K562 (cell line): ENCODE measurements at regions not wholly inside any gene's neighbourhood (a gene's known extent, or its start where the extent isn't known, plus 50 kb on each side); places are given as distances from the start of the nearest gene placed in this dataset.

Experiments
- ATAC-seq: fragments of 200-7000 bp; cut with Tn5 transposase; 3 replicates; pipeline ENCODE4 v1.9.1; 2020; ENCODE audit warnings: moderate library complexity
- BruUV-seq: library from RNA; stranded (reverse); fragments of 400-500 nt; replicated peaks from 2 replicates; lab custom pipeline; 2021; lab: Mats Ljungman, UMichigan
- CTCF ChIA-PET: fragments of 300-600 bp; formaldehyde crosslinking; extraction: SDS; loops from one replicate; lab custom pipeline; 2021; ENCODE audit warnings: low intra/inter-chr PET ratio; lab: Yijun Ruan, JAX
- POLR2A ChIA-PET: fragments of 300-600, 350-650 bp; sonication (Branson Sonifier 250); formaldehyde crosslinking; extraction: SDS; loops from one replicate; lab custom pipeline; 2021; ENCODE audit warnings: antibody characterized with exemption, inconsistent platforms; lab: Yijun Ruan, JAX
- DNase-seq, 4 experiments: peaks; one replicate each; pipeline versions ENCODE4 v3.0.0 to v3.0.0-alpha.2; 2011 to 2018; ENCODE audit warnings: low spot score in 3 of 4, mixed read lengths in 3 of 4; ENCODE audit errors: extremely low read depth in 1 of 4
- FAIRE-seq: peaks from 2 replicates; lab custom pipeline; 2011; peaks lifted over from hg19 to GRCh38; lab: Jason Lieb, UNC
- H2AFZ ChIP-seq: 2 replicates; pipeline ENCODE4 v1.6.0; 2011; ENCODE audit warnings: low read depth, low read length, control low read depth, inconsistent platforms
- H3K27ac ChIP-seq: fragments of 200-600 bp; 3 replicates; pipeline ENCODE4 v1.8.0; 2011; ENCODE audit warnings: low read depth, mild to moderate bottlenecking, control low read depth, inconsistent platforms, low read length, moderate library complexity, mixed read lengths; ENCODE audit errors: extremely low read depth
- H3K27me3 ChIP-seq, 2 experiments: fragments of 300-600 bp in 1 of 2; 2 replicates in 1 of 2; 3 replicates in 1 of 2; pipeline versions ENCODE4 v1.6.0 to v1.8.0; 2011; ENCODE audit warnings: inconsistent platforms in 2 of 2, low read length in 2 of 2, mild to moderate bottlenecking in 1 of 2, mixed read lengths in 1 of 2, moderate library complexity in 1 of 2; ENCODE audit not compliant: control insufficient read depth in 2 of 2, insufficient read depth in 2 of 2
- H3K36me3 ChIP-seq: fragments of 300-600 bp; 3 replicates; pipeline ENCODE4 v1.8.0; 2011; ENCODE audit warnings: mild to moderate bottlenecking, low read length, inconsistent platforms; ENCODE audit not compliant: control insufficient read depth, insufficient read depth
- H3K4me1 ChIP-seq, 2 experiments: fragments of 200-600 bp in 1 of 2; replicated peaks in 1 of 2; 2 replicates in 1 of 2; 3 replicates in 1 of 2; pipeline versions ENCODE4 v1.5.1 to v1.8.0; 2011; ENCODE audit warnings: inconsistent platforms in 2 of 2, low read length in 2 of 2, mild to moderate bottlenecking in 1 of 2, mixed read lengths in 1 of 2, moderate library complexity in 1 of 2; ENCODE audit not compliant: control insufficient read depth in 2 of 2, insufficient read depth in 2 of 2
- H3K4me2 ChIP-seq: 2 replicates; pipeline ENCODE4 v1.6.1; 2011; ENCODE audit warnings: low read length, control low read depth, inconsistent platforms, mixed read lengths; ENCODE audit not compliant: insufficient read depth
- H3K4me3 ChIP-seq: fragments of 200-600 bp; sonication (generic), shearing (Covaris generic); 2 replicates; pipeline ENCODE4 v1.5.1; 2016; ENCODE audit warnings: control low read depth, inconsistent platforms
- H3K79me2 ChIP-seq: fragments of 200-600 bp; 3 replicates; pipeline ENCODE4 v1.8.0; 2011; ENCODE audit warnings: low read length, inconsistent platforms; ENCODE audit not compliant: control insufficient read depth, insufficient read depth
- H3K9ac ChIP-seq, 2 experiments: 2 replicates each; pipeline versions ENCODE4 v1.6.0 to v1.6.1; 2011; ENCODE audit warnings: low read depth in 2 of 2, low read length in 2 of 2, control low read depth in 1 of 2, inconsistent platforms in 1 of 2, mild to moderate bottlenecking in 1 of 2, mixed read lengths in 1 of 2; ENCODE audit not compliant: insufficient read depth in 1 of 2
- H3K9me1 ChIP-seq: one replicate; pipeline ENCODE4 v1.6.0; 2011; ENCODE audit warnings: inconsistent platforms, mild to moderate bottlenecking, low read length, moderate library complexity; ENCODE audit not compliant: control insufficient read depth, insufficient read depth
- H3K9me3 ChIP-seq: replicated peaks from 2 replicates; pipeline ENCODE4 v1.5.1; 2011; ENCODE audit warnings: low read depth, low read length, inconsistent platforms; ENCODE audit not compliant: control insufficient read depth, insufficient read depth
- H4K20me1 ChIP-seq: replicated peaks from 2 replicates; pipeline ENCODE4 v1.6.1; 2011; ENCODE audit warnings: low read length, inconsistent platforms, mixed read lengths; ENCODE audit not compliant: control insufficient read depth, insufficient read depth
- BHLHE40 ChIP-seq: IDR thresholded peaks from 2 replicates; pipeline ENCODE4 v1.6.1; 2011; ENCODE audit warnings: low read length, improper control_type of control experiment
- HNRNPLL ChIP-seq: fragments of 200-400 bp; formaldehyde crosslinking; IDR thresholded peaks from 2 replicates; pipeline ENCODE4 v1.6.1; 2017; ENCODE audit warnings: low read length, low read depth, mild to moderate bottlenecking; ENCODE audit not compliant: poor library complexity, severe bottlenecking
- KLF16 ChIP-seq: IDR thresholded peaks from 2 replicates; pipeline ENCODE4 v1.6.1; 2016; ENCODE audit warnings: antibody characterized with exemption
- LARP7 ChIP-seq: fragments of 450-650 bp; IDR thresholded peaks from 2 replicates; pipeline ENCODE4 v1.6.1; 2016
- MCM3 ChIP-seq: fragments of 450-650 bp; IDR thresholded peaks from 2 replicates; pipeline ENCODE4 v1.6.1; 2016
- NUFIP1 ChIP-seq: fragments of 450-650 bp; IDR thresholded peaks from 2 replicates; pipeline ENCODE4 v1.6.1; 2018; ENCODE audit not compliant: partially characterized antibody
- PHF20 ChIP-seq: fragments of 450-650 bp; IDR thresholded peaks from 2 replicates; pipeline ENCODE4 v1.6.1; 2018; ENCODE audit not compliant: partially characterized antibody
- ZNF184 ChIP-seq: sonication (generic); formaldehyde crosslinking; IDR thresholded peaks from 2 replicates; pipeline ENCODE4 v1.5.0; 2020; ENCODE audit warnings: missing genetic modification reagents
- ZNF212 ChIP-seq: fragments of 450-650 bp; formaldehyde crosslinking; IDR thresholded peaks from 2 replicates; pipeline ENCODE4 v1.4.0; 2020; ENCODE audit warnings: mild to moderate bottlenecking
- ZNF217 ChIP-seq: sonication (generic); formaldehyde crosslinking; IDR thresholded peaks from 2 replicates; pipeline ENCODE4 v1.8.0; 2022; ENCODE audit warnings: mild to moderate bottlenecking, missing genetic modification reagents
- ZNF699 ChIP-seq: fragments of 250-450 bp; sonication (Bioruptor Pico); IDR thresholded peaks from 2 replicates; pipeline ENCODE4 v1.8.0; 2021; ENCODE audit warnings: mild to moderate bottlenecking, moderate library complexity; ENCODE audit not compliant: insufficient replicate concordance
- whole genome bisulfite sequencing: fragments of 100-300 bp; shearing (Covaris generic); methylation state at CpG from one replicate; pipeline ENCODE4 v1.1.6; 2016; ENCODE audit warnings: low coverage, mixed read lengths; ENCODE audit not compliant: insufficient coverage; ENCODE audit errors: missing lambda C conversion rate; 5-methylcytosine and 5-hydroxymethylcytosine counted together
- in situ Hi-C: fragments of 300-500 bp; cut with MboI; formaldehyde crosslinking; loops from 4 replicates; pipeline ENCODE4 v1.15.0; 2018; ENCODE audit warnings: inconsistent platforms, mixed read lengths
- intact Hi-C: fragments of 100-400 bp; cut with micrococcal nuclease; formaldehyde crosslinking; loops from 2 replicates; pipeline ENCODE4 v1.14.2; 2022
- TF ChIP-seq, protein P1 (sequence below): sonication (generic); formaldehyde crosslinking; IDR thresholded peaks from 2 replicates; pipeline ENCODE4 v1.9.0; 2022; ENCODE audit warnings: mild to moderate bottlenecking, missing genetic modification reagents
- TF ChIP-seq, protein P2 (sequence below): fragments of 250-450 bp; sonication (Bioruptor Pico); IDR thresholded peaks from 2 replicates; pipeline ENCODE4 v1.8.0; 2021; ENCODE audit warnings: moderate library complexity, mild to moderate bottlenecking, inconsistent platforms
- TF ChIP-seq, protein P3 (sequence below): fragments of 450-650 bp; IDR thresholded peaks from 2 replicates; pipeline ENCODE4 v1.7.0; 2016; ENCODE audit warnings: borderline replicate concordance
- TF ChIP-seq, protein P4 (sequence below), 2 experiments: fragments of 150-350 bp in 1 of 2; IDR thresholded peaks; 2 replicates each; pipeline ENCODE4 v1.6.1; 2012 to 2016; ENCODE audit warnings: low read depth in 2 of 2, low read length in 2 of 2, mild to moderate bottlenecking in 1 of 2, moderate library complexity in 1 of 2
- TF ChIP-seq, protein P5 (sequence below): sonication (generic); formaldehyde crosslinking; IDR thresholded peaks from 2 replicates; pipeline ENCODE4 v1.5.0; 2020; ENCODE audit warnings: missing genetic modification reagents

DNA sequence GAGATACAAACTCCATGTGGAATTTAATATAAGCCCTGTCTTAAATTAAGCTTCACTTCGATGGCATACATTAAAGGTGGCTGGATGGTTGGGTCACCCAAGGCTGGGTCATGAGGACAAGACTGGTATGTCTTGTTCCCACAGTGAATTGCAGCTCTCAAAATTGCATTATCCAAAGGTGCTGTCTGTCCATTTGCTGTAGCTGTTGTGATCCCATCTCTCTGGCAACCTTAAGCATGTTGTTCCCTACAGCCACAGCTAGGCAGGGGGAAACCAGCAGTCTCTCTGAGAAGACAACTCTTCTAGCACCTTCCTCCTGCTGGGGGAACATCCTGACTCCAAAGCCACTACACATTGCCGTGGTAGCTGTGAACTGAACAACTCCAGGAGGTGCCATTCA is 187.0 kb downstream of the NUAK1 start:
- in situ Hi-C loops, result no loop called here
- DNase-seq (no peak), ATAC-seq (no peak), FAIRE-seq (no peak)
- no peak overlapping the region for H3K27ac ChIP-seq
- no peaks in the 10 kb centered on the region for H3K27me3 ChIP-seq
- H4K20me1 ChIP-seq, result no peaks in the 10 kb centered on the region
- H3K4me1 ChIP-seq, result peaks cover 4 to 22% of the 10 kb centered on the region in 2 experiments; a peak in 3 of 5 replicates
- 33% methylated on average over 2 of the region's 2 CpGs for WGBS
- H3K79me2 ChIP-seq, result no peaks in the 10 kb centered on the region
- no peaks in the 10 kb centered on the region for H3K9me1 ChIP-seq
- no peak overlapping the region for H3K9ac ChIP-seq
- H2AFZ ChIP-seq, result no peak overlapping the region
- intact Hi-C loops, result no loop called here
- no peaks in the 10 kb centered on the region for H3K36me3 ChIP-seq
- TF ChIP-seq NUFIP1 (no peak), MCM3 (no peak), KLF16 (no peak), ZNF699 (CRISPR knock-in tag) (no peak), PHF20 (no peak), BHLHE40 (no peak), HNRNPLL (no peak), ZNF212 (no peak), ZNF184 (no peak), ZNF217 (CRISPR knock-in tag) (no peak), LARP7 (no peak)
- TF ChIP-seq, protein P1, sequence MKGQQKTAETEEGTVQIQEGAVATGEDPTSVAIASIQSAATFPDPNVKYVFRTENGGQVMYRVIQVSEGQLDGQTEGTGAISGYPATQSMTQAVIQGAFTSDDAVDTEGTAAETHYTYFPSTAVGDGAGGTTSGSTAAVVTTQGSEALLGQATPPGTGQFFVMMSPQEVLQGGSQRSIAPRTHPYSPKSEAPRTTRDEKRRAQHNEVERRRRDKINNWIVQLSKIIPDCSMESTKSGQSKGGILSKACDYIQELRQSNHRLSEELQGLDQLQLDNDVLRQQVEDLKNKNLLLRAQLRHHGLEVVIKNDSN, result no peak
- TF ChIP-seq, protein P2, sequence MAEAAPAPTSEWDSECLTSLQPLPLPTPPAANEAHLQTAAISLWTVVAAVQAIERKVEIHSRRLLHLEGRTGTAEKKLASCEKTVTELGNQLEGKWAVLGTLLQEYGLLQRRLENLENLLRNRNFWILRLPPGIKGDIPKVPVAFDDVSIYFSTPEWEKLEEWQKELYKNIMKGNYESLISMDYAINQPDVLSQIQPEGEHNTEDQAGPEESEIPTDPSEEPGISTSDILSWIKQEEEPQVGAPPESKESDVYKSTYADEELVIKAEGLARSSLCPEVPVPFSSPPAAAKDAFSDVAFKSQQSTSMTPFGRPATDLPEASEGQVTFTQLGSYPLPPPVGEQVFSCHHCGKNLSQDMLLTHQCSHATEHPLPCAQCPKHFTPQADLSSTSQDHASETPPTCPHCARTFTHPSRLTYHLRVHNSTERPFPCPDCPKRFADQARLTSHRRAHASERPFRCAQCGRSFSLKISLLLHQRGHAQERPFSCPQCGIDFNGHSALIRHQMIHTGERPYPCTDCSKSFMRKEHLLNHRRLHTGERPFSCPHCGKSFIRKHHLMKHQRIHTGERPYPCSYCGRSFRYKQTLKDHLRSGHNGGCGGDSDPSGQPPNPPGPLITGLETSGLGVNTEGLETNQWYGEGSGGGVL (CRISPR knock-in tag), result no peak
- TF ChIP-seq, protein P3, sequence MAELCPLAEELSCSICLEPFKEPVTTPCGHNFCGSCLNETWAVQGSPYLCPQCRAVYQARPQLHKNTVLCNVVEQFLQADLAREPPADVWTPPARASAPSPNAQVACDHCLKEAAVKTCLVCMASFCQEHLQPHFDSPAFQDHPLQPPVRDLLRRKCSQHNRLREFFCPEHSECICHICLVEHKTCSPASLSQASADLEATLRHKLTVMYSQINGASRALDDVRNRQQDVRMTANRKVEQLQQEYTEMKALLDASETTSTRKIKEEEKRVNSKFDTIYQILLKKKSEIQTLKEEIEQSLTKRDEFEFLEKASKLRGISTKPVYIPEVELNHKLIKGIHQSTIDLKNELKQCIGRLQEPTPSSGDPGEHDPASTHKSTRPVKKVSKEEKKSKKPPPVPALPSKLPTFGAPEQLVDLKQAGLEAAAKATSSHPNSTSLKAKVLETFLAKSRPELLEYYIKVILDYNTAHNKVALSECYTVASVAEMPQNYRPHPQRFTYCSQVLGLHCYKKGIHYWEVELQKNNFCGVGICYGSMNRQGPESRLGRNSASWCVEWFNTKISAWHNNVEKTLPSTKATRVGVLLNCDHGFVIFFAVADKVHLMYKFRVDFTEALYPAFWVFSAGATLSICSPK, result no peak
- TF ChIP-seq, protein P4, sequence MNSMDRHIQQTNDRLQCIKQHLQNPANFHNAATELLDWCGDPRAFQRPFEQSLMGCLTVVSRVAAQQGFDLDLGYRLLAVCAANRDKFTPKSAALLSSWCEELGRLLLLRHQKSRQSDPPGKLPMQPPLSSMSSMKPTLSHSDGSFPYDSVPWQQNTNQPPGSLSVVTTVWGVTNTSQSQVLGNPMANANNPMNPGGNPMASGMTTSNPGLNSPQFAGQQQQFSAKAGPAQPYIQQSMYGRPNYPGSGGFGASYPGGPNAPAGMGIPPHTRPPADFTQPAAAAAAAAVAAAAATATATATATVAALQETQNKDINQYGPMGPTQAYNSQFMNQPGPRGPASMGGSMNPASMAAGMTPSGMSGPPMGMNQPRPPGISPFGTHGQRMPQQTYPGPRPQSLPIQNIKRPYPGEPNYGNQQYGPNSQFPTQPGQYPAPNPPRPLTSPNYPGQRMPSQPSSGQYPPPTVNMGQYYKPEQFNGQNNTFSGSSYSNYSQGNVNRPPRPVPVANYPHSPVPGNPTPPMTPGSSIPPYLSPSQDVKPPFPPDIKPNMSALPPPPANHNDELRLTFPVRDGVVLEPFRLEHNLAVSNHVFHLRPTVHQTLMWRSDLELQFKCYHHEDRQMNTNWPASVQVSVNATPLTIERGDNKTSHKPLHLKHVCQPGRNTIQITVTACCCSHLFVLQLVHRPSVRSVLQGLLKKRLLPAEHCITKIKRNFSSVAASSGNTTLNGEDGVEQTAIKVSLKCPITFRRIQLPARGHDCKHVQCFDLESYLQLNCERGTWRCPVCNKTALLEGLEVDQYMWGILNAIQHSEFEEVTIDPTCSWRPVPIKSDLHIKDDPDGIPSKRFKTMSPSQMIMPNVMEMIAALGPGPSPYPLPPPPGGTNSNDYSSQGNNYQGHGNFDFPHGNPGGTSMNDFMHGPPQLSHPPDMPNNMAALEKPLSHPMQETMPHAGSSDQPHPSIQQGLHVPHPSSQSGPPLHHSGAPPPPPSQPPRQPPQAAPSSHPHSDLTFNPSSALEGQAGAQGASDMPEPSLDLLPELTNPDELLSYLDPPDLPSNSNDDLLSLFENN (IDR thresholded peaks at IDR 0.05; ENCODE audit: low read depth in 2 of 2, low read length in 2 of 2), result no peak
- TF ChIP-seq, protein P5, sequence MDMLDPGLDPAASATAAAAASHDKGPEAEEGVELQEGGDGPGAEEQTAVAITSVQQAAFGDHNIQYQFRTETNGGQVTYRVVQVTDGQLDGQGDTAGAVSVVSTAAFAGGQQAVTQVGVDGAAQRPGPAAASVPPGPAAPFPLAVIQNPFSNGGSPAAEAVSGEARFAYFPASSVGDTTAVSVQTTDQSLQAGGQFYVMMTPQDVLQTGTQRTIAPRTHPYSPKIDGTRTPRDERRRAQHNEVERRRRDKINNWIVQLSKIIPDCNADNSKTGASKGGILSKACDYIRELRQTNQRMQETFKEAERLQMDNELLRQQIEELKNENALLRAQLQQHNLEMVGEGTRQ, result no peak
- no peak overlapping the region for H3K4me3 ChIP-seq
- ChIA-PET POLR2A (no interaction called here), CTCF (no interaction called here)
- no peak overlapping the region; the same call in 1 of the 2 replicates for H3K4me2 ChIP-seq
- no TSS peak for BruUV-seq
- no peaks in the 10 kb centered on the region for H3K9me3 ChIP-seq
